HUES64 (cell line): ENCODE measurements at regions not wholly inside any gene's neighbourhood (a gene's known extent, or its start where the extent isn't known, plus 50 kb on each side); places are given as distances from the start of the nearest gene placed in this dataset.
"Not testable (repeated sequence)": the region's sequence is repeated elsewhere in the genome, so short reads cannot be mapped to it uniquely, and the experiment has no call there.

Source experiments
- H3K27ac ChIP-seq: 2 replicates; pipeline ENCODE4 v1.7.0; 2013; ENCODE audit warnings: low read depth, low read length, inconsistent platforms
- H3K27me3 ChIP-seq: 2 replicates; pipeline ENCODE4 v1.6.1; 2013; ENCODE audit warnings: mild to moderate bottlenecking, low read length; ENCODE audit not compliant: insufficient read depth
- H3K36me3 ChIP-seq: 2 replicates; pipeline ENCODE4 v1.6.1; 2013; ENCODE audit warnings: mild to moderate bottlenecking, low read length; ENCODE audit not compliant: insufficient read depth
- H3K4me1 ChIP-seq: 2 replicates; pipeline ENCODE4 v1.6.1; 2013; ENCODE audit warnings: mild to moderate bottlenecking, low read length, moderate library complexity; ENCODE audit not compliant: insufficient read depth
- H3K4me3 ChIP-seq: 2 replicates; pipeline ENCODE4 v1.5.1; 2013; ENCODE audit warnings: mild to moderate bottlenecking, low read length, moderate library complexity
- H3K9ac ChIP-seq: 2 replicates; pipeline ENCODE4 v1.6.1; 2013; ENCODE audit warnings: mild to moderate bottlenecking, low read depth, low read length
- H3K9me3 ChIP-seq: 2 replicates; pipeline ENCODE4 v1.6.1; 2013; ENCODE audit warnings: low read depth, low read length; ENCODE audit not compliant: insufficient read depth
- WGBS: fragments of 150-250, 120-280 bp; methylation state at CpG from one replicate; pipeline ENCODE4 v1.1.7; 2013; ENCODE audit warnings: missing lambda C conversion rate; 5-methylcytosine and 5-hydroxymethylcytosine counted together

DNA sequence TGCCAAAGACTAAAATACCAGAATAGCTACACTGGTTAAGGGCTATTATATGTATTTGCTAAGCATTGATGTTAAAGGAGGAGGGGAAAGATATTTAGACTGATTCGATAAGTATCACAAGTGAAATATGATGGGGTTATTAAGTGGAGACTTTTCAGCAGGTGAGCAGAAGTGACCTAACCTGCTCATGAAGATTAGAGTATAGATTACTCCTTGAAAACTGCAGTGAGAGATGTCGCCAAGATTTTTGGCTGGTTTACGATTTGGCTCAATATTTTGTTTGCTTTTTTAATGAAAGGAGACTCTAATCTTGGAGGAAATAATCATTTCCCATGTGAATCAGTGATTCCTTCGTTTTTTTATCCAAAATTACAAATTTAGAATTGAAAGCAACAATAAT lies 1279.5 kb upstream of the TENM4 start:
- Histone ChIP-seq H3K9me3 (no peaks in the 10 kb centered on the region), H3K4me3 (no peak overlapping the region), H3K36me3 (no peaks in the 10 kb centered on the region), H3K4me1 (0 out of 2 replicates have a peak, but pooled peaks cover 2% of the 10 kb centered on the region), H3K9ac (no peak overlapping the region), H3K27ac (no peak overlapping the region), H3K27me3 (no peaks in the 10 kb centered on the region)
- 90% methylated on average over 3 of the region's 4 CpGs for WGBS

DNA sequence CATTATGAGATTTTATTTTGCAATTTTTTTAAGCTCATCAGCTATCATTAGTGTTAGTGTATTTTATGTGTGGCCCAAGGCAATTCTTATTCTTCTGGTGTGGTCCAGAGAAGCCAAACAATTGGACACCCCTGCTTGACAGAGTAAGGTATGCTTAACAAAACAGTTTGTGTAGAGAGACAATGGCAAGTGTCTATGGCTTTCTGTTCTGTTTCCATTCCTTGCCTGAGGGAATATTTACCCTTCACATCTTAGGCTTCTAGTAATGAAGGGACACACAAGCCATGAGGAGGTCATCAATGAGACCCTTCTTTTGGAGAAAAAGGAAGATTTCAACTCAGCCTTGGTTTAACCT lies 1278.4 kb upstream of the TENM4 start:
- H3K9ac ChIP-seq: no peak overlapping the region
- H3K9me3 ChIP-seq: no peaks in the 10 kb centered on the region
- H3K27me3 ChIP-seq: no peaks in the 10 kb centered on the region
- H3K4me3 ChIP-seq: no peak overlapping the region
- H3K36me3 ChIP-seq: no peaks in the 10 kb centered on the region
- 0 out of 2 replicates have a peak, but pooled peaks cover 2% of the 10 kb centered on the region for H3K4me1 ChIP-seq
- H3K27ac ChIP-seq: no peak overlapping the region

DNA sequence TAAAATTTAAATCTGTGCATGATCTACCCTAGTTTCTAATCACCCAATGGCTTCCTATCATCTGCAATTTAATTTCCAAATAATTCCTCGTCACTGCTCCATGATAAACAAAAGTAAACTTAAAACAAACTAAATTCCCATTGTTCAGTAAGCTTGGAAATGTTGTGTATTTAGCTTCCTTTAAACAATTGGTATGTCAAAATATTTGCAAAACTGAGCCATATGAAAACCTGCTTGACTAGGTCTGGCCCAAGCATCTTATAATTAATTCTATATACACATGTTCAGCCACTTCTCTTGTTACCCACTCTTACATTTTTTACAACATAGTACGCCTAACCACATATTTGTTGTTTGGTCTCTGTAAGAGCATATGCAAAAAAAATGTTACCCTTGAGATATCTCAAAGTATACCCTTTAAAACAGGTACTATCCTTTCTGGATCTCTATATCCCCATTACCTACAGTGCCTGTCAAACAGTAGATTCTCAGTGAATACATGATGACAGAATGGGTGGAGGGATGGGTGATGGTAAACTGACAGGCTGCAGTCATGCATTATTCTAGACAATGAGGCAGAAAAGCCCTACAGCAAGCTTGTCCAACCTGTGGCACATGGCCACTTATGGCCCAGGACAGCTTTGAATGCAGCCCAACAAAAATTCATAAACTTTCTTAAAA lies 1277.9 kb upstream of the TENM4 start:
- H3K9me3 ChIP-seq: no peaks in the 10 kb centered on the region
- no peak overlapping the region for H3K4me3 ChIP-seq
- no peak overlapping the region for H3K27ac ChIP-seq
- H3K36me3 ChIP-seq: no peaks in the 10 kb centered on the region
- H3K27me3 ChIP-seq: no peaks in the 10 kb centered on the region
- WGBS: 95% methylated on average over 2 of the region's 2 CpGs
- 0 out of 2 replicates have a peak, but pooled peaks cover 2% of the 10 kb centered on the region for H3K4me1 ChIP-seq
- H3K9ac ChIP-seq: no peak overlapping the region

DNA sequence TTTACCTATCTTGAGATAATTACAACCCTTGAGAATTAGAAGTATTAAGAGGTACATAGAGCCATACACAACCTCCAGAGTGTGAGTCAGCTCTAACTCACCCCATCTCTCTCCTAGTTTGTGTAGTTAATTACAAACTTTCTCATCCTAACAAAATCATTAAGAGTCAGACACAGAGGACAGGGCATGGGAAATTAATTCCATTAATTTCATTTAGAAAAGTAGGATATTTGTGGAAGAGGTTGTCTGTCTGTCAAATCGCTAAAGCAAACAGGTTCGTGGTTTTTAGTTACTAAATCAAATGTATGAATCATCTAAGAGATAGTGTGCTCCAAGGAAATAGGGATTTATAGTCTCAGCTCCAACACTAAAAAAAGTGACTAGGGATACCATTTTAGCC lies 1261.4 kb upstream of the TENM4 start:
- Histone ChIP-seq H3K9me3 (0 out of 2 replicates have a peak, but pooled peaks cover 2% of the 10 kb centered on the region), H3K4me1 (no peaks in the 10 kb centered on the region), H3K27ac (no peak overlapping the region), H3K4me3 (no peak overlapping the region), H3K36me3 (no peaks in the 10 kb centered on the region), H3K9ac (no peak overlapping the region), H3K27me3 (no peaks in the 10 kb centered on the region)
- WGBS: 100% methylated on average over 2 of the region's 2 CpGs

DNA sequence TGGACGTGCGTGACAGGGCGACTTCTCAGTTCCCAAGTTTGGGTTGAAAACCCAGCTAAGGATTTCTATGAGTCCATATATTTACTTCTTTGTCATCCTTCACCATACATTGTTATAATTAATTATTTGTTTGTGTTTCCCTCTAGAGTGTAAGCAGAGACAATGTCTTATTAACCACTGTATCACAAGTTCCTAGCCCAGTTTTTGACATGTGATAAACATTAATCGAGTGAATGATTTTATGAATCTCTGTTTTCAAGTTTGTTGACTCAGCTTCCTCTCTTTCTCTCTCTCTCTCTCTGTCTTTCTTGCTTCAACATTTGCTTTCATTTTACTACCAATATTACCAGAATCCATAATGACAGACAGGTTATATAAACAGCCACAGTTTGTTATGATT lies 1259.6 kb upstream of the TENM4 start:
- Histone ChIP-seq H3K9me3 (no peaks in the 10 kb centered on the region), H3K4me1 (no peaks in the 10 kb centered on the region), H3K27me3 (no peaks in the 10 kb centered on the region), H3K27ac (no peak overlapping the region), H3K36me3 (no peaks in the 10 kb centered on the region), H3K4me3 (no peak overlapping the region), H3K9ac (no peak overlapping the region)
- WGBS: 95% methylated on average over 4 of the region's 4 CpGs

DNA sequence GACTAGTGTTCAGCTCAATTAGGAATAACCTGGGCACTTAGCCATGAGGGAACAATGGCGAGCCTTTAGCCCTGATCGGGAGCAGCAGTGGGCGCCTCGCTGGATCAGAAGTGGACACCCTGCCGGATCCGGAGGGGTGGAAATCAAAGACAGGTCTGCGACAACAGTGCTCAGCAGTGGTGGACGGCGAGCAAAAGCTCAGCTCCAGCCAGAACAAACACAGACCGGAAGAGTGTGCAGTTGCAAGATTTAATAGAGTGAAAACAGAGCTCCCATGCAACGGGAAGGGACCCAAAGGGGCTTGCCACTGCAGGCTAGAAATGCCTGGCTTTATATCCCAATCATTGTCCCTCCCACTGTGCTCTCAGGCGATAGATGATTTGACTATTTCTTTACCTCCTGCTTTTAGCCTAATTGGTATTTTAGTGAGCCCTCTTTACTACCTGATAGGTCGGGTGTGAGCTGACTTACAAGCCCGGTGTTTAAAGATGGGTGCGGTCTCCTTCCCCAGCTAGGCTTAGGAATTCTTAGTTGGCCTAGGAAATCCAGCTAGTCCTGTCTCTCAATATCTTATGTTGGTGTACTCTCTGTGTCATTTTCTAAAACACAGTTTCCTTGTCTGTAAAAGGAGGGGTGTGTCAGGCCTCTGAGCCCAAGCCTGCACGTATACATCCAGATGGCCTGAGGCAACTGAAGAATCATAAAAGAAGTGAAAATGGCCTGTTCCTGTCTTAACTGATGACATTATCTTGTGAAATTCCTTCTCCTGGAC lies 1258.8 kb upstream of the TENM4 start:
- WGBS: 89% methylated on average over 16 of the region's 16 CpGs
- not testable (repeated sequence) for H3K27ac ChIP-seq, H3K4me3 ChIP-seq, H3K9me3 ChIP-seq, H3K9ac ChIP-seq, H3K4me1 ChIP-seq, H3K27me3 ChIP-seq, H3K36me3 ChIP-seq

DNA sequence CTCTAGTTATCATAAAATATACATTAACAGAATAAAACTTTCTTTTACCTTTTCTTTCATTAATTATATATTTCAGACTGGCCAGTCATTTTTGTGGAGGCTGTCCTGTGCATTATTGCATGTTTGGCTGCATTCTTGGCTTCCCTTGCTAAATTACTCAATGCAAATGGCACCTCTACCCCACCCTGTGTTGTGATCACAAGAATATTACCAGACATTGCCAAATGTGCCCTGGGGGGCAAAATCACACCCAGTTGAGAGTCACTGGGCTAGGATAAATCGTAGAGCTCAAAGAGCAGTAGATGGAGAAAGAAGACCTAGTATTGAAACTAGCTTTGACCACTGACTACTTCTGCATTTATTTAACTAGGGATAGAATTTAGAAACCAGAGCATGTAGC lies 1257.8 kb upstream of the TENM4 start:
- Histone ChIP-seq H3K36me3 (no peaks in the 10 kb centered on the region), H3K27me3 (no peaks in the 10 kb centered on the region), H3K4me3 (no peak overlapping the region), H3K4me1 (no peaks in the 10 kb centered on the region), H3K27ac (no peak overlapping the region), H3K9ac (no peak overlapping the region), H3K9me3 (no peaks in the 10 kb centered on the region)
- WGBS: 81% methylated on average over 1 of the region's 1 CpG

DNA sequence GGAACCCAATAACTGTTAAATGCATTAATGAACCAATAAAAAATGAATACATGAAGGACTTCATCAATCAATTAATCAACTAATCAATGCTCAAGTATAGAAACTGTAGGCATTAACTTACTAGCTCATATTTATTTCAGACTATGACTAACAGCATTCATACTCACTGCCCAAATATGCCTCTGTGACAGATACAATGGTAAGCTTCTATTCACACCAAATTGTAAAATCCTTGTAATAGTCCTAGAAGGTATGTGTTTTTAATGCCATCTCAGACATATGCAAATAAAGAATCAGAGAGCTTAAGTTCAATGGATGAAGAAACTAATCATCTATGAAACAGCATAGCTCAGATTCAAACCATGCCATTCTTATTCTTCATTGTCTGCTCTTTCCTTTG lies 1253.6 kb upstream of the TENM4 start:
- Histone ChIP-seq H3K27me3 (no peaks in the 10 kb centered on the region), H3K4me1 (no peaks in the 10 kb centered on the region), H3K9me3 (no peaks in the 10 kb centered on the region), H3K27ac (no peak overlapping the region), H3K4me3 (no peak overlapping the region), H3K36me3 (no peaks in the 10 kb centered on the region), H3K9ac (no peak overlapping the region)

DNA sequence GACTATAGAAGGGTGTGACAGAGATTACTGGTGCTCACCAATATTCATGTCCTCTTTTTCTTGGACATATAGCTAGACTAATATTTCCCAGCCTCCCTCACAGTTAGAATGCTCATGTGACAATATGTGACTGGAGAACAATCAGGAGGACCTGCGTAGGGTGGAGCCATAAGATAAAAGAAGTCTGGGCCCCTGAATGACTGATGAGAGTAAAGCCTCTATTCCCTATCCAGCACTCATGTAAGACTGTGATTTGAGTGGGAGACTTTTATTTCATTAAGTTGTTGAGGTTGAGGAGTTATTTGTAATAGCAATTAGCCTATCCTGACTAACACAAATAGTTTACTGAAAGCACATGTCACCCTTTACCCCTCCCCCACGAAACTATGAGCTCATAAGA lies 1247.1 kb upstream of the TENM4 start:
- no peaks in the 10 kb centered on the region for H3K36me3 ChIP-seq
- no peaks in the 10 kb centered on the region for H3K9me3 ChIP-seq
- H3K4me1 ChIP-seq: peaks cover 7% of the 10 kb centered on the region; the same call in 1 of the 2 replicates
- no peak overlapping the region for H3K27ac ChIP-seq
- no peak overlapping the region for H3K4me3 ChIP-seq
- 95% methylated on average over 2 of the region's 2 CpGs for WGBS
- no peak overlapping the region for H3K9ac ChIP-seq
- no peaks in the 10 kb centered on the region for H3K27me3 ChIP-seq

DNA sequence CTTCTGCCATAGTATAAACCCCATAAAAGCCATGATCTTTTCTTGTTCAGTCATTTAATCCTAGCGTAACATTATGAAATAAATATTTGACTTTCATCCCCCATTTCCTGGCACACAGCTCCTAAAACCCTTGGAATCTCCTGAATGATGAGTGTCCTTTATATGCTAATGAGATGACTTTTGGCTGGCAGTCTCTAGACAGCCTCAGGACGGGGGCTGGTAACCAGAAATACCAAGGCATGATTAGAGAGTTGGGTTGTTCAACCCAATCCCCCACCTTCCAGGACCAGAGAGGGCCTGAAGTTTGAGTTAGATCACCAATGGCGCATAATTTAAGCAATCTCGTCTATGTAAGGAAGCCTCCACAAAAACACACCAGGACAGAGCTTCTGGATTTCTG lies 1246.1 kb upstream of the TENM4 start:
- Histone ChIP-seq H3K4me1 (peaks cover 7% of the 10 kb centered on the region; the same call in 1 of the 2 replicates), H3K9me3 (no peaks in the 10 kb centered on the region), H3K27me3 (no peaks in the 10 kb centered on the region), H3K9ac (no peak overlapping the region), H3K4me3 (no peak overlapping the region), H3K27ac (no peak overlapping the region), H3K36me3 (no peaks in the 10 kb centered on the region)
- WGBS: 88% methylated on average over 4 of the region's 4 CpGs

DNA sequence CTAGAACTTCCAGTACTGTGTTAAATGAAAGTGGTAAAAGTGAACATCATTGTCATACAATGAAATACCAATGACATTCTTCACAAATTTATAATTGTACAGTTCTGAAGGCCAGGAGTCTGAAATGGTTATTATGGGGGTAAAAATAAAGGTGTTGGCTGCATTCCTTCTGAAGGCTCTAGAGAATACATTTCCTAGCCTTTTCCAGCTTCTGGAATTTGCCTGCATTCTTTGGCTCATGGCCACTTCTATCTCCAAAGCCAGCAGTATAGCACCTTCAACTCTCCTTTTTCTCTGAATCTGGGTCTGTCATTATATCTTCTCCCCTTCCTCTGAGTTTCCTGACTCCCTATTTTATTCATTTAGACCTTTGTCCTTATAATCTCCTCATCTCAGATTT lies 1232.7 kb upstream of the TENM4 start:
- no peaks in the 10 kb centered on the region for H3K9me3 ChIP-seq
- H3K27ac ChIP-seq: no peak overlapping the region
- H3K4me1 ChIP-seq: no peaks in the 10 kb centered on the region
- H3K27me3 ChIP-seq: no peaks in the 10 kb centered on the region
- H3K36me3 ChIP-seq: no peaks in the 10 kb centered on the region
- H3K9ac ChIP-seq: no peak overlapping the region
- H3K4me3 ChIP-seq: no peak overlapping the region
